ENCODE measurements at regions not wholly inside any gene's neighbourhood (a gene's known extent, or its start where the extent isn't known, plus 50 kb on each side); places are given as distances from the start of the nearest gene placed in this dataset.

DNA sequence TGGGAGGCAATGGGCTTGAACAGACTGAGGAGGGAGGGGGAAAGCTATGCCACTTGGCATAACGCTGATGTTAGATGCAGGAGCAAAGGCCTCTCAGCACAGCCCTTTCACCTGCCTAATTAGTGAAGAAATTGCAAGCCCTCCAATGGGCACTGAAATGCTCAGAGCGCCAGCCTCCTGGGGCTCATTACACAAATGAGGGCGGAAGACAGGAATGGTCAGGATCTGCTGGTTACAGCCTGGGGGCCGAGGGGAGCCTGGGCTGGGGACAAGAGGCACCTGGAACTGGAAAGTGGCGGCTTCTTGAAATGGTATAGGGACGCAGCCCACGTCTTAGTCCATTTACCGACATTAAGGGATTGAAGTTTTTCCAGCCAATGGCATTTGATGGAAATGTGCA, 50.2 kb upstream of the PLET1 start:
- no peak overlapping the region for H3K4me3 ChIP-seq (ENCODE audit: low read depth, poor library complexity, severe bottlenecking)
- WGBS, 2 donors: 61 to 73% methylated on average over 8 of the region's 8 CpGs
- DNase-seq (ENCODE audit: low spot score in 2 of 2): no peak
- no peak for TF ChIP-seq POLR2A (IDR thresholded peaks at IDR 0.05)
- TF ChIP-seq, protein P1, sequence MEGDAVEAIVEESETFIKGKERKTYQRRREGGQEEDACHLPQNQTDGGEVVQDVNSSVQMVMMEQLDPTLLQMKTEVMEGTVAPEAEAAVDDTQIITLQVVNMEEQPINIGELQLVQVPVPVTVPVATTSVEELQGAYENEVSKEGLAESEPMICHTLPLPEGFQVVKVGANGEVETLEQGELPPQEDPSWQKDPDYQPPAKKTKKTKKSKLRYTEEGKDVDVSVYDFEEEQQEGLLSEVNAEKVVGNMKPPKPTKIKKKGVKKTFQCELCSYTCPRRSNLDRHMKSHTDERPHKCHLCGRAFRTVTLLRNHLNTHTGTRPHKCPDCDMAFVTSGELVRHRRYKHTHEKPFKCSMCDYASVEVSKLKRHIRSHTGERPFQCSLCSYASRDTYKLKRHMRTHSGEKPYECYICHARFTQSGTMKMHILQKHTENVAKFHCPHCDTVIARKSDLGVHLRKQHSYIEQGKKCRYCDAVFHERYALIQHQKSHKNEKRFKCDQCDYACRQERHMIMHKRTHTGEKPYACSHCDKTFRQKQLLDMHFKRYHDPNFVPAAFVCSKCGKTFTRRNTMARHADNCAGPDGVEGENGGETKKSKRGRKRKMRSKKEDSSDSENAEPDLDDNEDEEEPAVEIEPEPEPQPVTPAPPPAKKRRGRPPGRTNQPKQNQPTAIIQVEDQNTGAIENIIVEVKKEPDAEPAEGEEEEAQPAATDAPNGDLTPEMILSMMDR (IDR thresholded peaks at IDR 0.05): no peak
- intact Hi-C loops (cut with DNase I; ENCODE audit: low total_unique reads): no loop called here

DNA sequence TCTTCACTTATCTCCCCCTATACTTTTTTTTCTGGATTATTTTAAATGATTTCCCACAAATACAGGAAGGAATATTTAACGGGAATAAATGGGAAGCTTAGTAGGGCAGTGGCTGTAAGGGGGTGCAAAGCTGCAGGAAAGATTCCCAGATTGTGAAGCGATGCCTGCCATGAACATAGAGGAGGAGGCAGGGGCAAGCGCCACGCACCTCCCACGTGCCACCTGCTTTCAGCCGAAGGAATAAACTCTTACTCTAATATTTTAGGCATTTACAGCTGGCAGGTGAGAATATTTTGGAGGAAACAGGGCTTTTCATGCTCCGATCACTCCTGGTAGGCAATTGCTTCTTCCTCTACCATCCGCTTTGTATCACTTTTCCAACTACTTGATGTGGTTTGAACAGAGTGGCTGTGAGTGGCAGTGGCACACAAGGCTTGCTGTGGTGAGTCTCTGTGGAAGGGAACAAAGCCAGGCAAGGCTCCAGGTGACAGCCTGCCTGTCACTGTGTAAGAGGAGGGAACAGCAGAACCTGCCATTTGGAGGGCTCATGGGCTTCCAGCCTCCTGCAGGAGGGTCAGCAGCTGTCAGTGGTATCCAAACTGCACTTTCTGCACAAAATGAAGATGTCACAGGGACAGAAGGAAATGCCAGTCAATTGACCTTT, 54.5 kb upstream of the PLET1 start:
- intact Hi-C loops (cut with DNase I; ENCODE audit: low total_unique reads): no loop called here
- DNase-seq (ENCODE audit: low spot score in 2 of 2): no peak
- WGBS, 2 donors: 93 to 94% methylated on average over 8 of the region's 8 CpGs
- TF ChIP-seq, protein P1 (IDR thresholded peaks at IDR 0.05): no peak
- no peak overlapping the region for H3K4me3 ChIP-seq (ENCODE audit: low read depth, poor library complexity, severe bottlenecking)

DNA sequence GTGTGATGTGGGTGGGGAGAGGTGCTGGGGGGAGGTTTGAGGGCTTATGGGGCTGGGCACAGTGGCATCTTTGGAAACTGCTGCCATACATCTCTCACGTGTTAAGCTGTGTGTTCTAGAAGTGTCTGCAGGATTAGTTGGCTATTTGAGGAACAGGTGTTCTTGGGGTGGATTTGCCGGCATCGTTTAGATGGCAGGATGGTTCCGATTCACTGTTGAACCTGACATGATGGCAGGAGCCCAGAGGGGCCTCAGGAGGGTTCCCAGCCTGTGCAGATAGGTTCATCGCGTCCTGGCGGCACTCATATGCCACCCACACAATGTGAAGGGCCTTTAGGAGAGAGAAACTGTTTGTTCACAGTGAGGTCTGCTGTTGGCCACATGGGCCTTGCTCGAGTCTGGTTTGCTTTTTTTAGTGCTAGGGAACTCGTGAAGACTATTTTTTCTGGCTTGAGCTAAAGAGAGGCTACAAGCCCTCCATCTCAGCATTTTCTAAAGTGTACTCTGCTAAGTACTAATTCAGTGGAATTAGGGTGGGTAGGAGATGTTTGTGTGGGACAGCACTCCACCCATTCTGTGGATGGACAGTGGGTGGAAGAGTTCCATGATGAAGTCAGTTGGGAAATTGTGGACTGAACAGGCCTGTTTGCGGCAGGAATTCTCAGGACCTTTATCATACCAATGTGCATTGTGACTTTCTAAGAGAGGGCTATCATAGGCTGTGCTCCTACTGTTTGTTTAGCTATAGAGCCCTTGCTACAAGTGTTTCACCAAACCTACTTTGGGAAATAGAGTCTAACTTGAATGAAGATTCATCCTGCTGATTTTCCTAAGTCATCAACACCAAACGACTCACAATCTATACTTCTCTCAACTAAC, 55.4 kb upstream of the PLET1 start:
- DNase-seq (ENCODE audit: low spot score in 2 of 2): no peak
- intact Hi-C loops (cut with DNase I; ENCODE audit: low total_unique reads): no loop called here
- 73 to 83% methylated on average over 11 of the region's 11 CpGs for WGBS, 2 donors
- TF ChIP-seq, protein P1 (IDR thresholded peaks at IDR 0.05): no peak
- TF ChIP-seq POLR2A (IDR thresholded peaks at IDR 0.05): no peak
- no peak overlapping the region for H3K4me3 ChIP-seq (ENCODE audit: low read depth, poor library complexity, severe bottlenecking)

DNA sequence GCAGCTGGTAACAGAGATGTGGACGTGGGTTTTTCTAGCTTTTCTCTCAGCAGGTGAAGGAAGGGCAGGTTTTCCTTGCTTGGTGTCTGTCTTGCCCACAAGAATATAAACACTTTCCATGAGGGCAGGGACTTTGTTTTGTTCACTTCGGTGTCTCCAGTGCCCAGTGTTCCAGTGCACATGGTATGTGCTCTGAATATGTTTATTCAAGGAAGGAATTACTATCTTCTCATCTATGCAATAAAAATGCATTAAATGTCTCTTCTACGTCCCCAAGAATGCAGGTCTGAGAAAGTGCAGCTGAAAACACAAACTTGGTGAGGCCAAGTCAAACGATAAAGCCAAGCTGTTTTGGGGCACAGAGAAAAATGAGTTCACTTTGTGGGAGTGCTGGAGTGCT, 56.3 kb upstream of the PLET1 start:
- intact Hi-C loops (cut with DNase I; ENCODE audit: low total_unique reads): no loop called here
- 87 to 92% methylated on average over 4 of the region's 4 CpGs for WGBS, 2 donors
- DNase-seq (ENCODE audit: low spot score in 2 of 2): no peak
- TF ChIP-seq, protein P1 (IDR thresholded peaks at IDR 0.05): no peak
- no peak for TF ChIP-seq POLR2A (IDR thresholded peaks at IDR 0.05)
- H3K4me3 ChIP-seq (ENCODE audit: low read depth, poor library complexity, severe bottlenecking): no peak overlapping the region

DNA sequence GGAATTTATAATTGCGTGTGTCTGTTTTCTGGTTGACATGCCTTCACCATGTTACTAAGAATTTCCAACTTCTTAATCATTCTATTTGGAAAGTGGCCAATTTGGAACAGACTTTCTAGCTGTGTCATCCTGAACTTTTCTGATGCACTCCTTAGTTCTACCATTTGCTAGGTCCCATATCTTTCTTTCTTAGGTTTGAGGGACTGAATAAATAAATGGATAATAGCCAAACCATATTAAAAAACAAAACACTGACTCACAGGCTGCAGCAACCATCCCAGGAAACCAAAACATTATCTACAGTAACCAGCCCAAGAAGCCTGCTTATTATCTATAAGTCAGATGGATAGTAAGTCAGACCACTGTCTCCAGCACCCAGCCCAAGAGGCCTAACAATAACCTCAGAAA, 57.5 kb upstream of the PLET1 start:
- WGBS, 2 donors: 20 to 22% methylated on average over 1 of the region's 1 CpG
- no peak for DNase-seq (ENCODE audit: low spot score in 2 of 2)
- intact Hi-C loops (cut with DNase I; ENCODE audit: low total_unique reads): no loop called here
- no peak overlapping the region for H3K4me3 ChIP-seq (ENCODE audit: low read depth, poor library complexity, severe bottlenecking)
- no peak for TF ChIP-seq POLR2A (IDR thresholded peaks at IDR 0.05)
- TF ChIP-seq, protein P1 (IDR thresholded peaks at IDR 0.05): no peak
